ENCODE measurements at regions not wholly inside any gene's neighbourhood (a gene's known extent, or its start where the extent isn't known, plus 50 kb on each side); places are given as distances from the start of the nearest gene placed in this dataset.
"Not testable (repeated sequence)": the region's sequence is repeated elsewhere in the genome, so short reads cannot be mapped to it uniquely, and the experiment has no call there.

GRCh38 chr1:60634106-60634505 is 448.3 kb upstream of the NFIA start:
- H3K4me3 ChIP-seq (ENCODE audit: low read depth, low read length) = no peak overlapping the region
- peak; percentile 67 for DNase-seq (ENCODE audit: low read depth)
- TF ChIP-seq, protein P1, sequence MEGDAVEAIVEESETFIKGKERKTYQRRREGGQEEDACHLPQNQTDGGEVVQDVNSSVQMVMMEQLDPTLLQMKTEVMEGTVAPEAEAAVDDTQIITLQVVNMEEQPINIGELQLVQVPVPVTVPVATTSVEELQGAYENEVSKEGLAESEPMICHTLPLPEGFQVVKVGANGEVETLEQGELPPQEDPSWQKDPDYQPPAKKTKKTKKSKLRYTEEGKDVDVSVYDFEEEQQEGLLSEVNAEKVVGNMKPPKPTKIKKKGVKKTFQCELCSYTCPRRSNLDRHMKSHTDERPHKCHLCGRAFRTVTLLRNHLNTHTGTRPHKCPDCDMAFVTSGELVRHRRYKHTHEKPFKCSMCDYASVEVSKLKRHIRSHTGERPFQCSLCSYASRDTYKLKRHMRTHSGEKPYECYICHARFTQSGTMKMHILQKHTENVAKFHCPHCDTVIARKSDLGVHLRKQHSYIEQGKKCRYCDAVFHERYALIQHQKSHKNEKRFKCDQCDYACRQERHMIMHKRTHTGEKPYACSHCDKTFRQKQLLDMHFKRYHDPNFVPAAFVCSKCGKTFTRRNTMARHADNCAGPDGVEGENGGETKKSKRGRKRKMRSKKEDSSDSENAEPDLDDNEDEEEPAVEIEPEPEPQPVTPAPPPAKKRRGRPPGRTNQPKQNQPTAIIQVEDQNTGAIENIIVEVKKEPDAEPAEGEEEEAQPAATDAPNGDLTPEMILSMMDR (IDR thresholded peaks at IDR 0.05; ENCODE audit: control insufficient read depth, extremely low read depth, insufficient read depth) = no peak

GRCh38 chr1:60622486-60622885 is 459.9 kb upstream of the NFIA start:
- TF ChIP-seq, protein P1 (IDR thresholded peaks at IDR 0.05; ENCODE audit: control insufficient read depth, extremely low read depth, insufficient read depth) = no peak
- no peak for DNase-seq (ENCODE audit: low read depth)
- no peak overlapping the region for H3K4me3 ChIP-seq (ENCODE audit: low read depth, low read length)

DNA sequence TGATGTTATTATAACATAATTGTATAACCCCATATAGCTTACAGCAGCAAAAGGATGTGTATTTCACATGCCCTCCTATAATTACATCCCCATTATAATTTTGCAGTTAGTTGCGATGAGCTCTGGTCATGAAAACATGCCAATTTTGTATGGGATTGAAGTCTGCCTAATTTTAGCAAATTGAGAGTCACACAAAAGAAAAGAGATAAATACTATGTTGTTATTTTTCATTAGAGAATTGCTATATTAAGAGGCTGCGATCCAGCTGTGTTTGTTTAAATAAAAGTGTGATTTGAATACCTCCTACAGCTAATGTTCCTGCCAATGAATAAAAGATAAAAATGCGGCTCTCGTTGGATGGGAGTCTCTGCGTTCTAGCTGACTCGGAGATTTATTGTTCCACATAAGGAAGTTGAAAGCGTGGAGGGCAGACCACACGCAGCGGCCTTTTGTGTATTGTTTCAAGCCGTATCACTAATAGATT is 461.0 kb upstream of the NFIA start:
- peak; percentile 44 for DNase-seq (ENCODE audit: low read depth)
- TF ChIP-seq, protein P1 (IDR thresholded peaks at IDR 0.05; ENCODE audit: control insufficient read depth, extremely low read depth, insufficient read depth) = no peak
- no peak overlapping the region for H3K4me3 ChIP-seq (ENCODE audit: low read depth, low read length)

- TF ChIP-seq, protein P1 (IDR thresholded peaks at IDR 0.05; ENCODE audit: control insufficient read depth, extremely low read depth, insufficient read depth) = no peak
- H3K4me3 ChIP-seq (ENCODE audit: low read depth, low read length) = no peak overlapping the region
- no peak for DNase-seq (ENCODE audit: low read depth)
Measured at GRCh38 chr1:60620087-60620486, 462.3 kb upstream of the NFIA start.

GRCh38 chr1:60619581-60619980 is 462.8 kb upstream of the NFIA start:
- no peak overlapping the region for H3K4me3 ChIP-seq (ENCODE audit: low read depth, low read length)
- TF ChIP-seq, protein P1 (IDR thresholded peaks at IDR 0.05; ENCODE audit: control insufficient read depth, extremely low read depth, insufficient read depth) = no peak
- DNase-seq (ENCODE audit: low read depth) = no peak

GRCh38 chr1:60615666-60616065 is 466.7 kb upstream of the NFIA start:
- no peak overlapping the region for H3K4me3 ChIP-seq (ENCODE audit: low read depth, low read length)
- TF ChIP-seq, protein P1 (IDR thresholded peaks at IDR 0.05; ENCODE audit: control insufficient read depth, extremely low read depth, insufficient read depth) = no peak
- DNase-seq (ENCODE audit: low read depth) = no peak

DNA sequence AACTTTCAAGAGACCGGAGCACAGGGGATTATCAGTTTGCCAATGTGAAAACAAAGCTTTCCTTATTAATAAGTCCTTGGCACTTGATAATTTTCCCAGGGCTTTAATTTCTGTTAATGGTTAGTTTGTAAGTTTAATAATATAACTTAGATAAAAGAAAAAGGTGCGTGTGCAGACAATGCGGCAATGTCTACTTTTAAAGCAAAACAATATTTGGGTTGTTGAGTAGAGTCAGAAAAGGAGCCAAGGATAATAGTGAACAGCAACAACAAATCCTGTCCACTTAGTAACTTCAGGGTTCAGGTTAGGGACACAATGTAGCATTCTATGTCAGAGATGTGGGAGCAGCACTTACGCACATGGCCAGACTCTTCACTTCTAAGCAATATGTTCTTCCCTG is 469.6 kb upstream of the NFIA start:
- no peak for DNase-seq (ENCODE audit: low read depth)
- TF ChIP-seq, protein P1 (IDR thresholded peaks at IDR 0.05; ENCODE audit: control insufficient read depth, extremely low read depth, insufficient read depth) = no peak
- H3K4me3 ChIP-seq (ENCODE audit: low read depth, low read length) = no peak overlapping the region

- not testable (repeated sequence) for H3K4me3 ChIP-seq (ENCODE audit: low read depth, low read length); DNase-seq (ENCODE audit: low read depth)
Measured at GRCh38 chr1:60606921-60607320, 475.4 kb upstream of the NFIA start.
